Epidermal melanocyte (primary cell): ENCODE measurements at regions not wholly inside any gene's neighbourhood (a gene's known extent, or its start where the extent isn't known, plus 50 kb on each side); places are given as distances from the start of the nearest gene placed in this dataset.

Experiments used
- DNase-seq: peaks from one replicate; pipeline ENCODE4 v3.0.0; 2011; ENCODE audit warnings: low spot score; ENCODE audit not compliant: insufficient read length

DNA sequence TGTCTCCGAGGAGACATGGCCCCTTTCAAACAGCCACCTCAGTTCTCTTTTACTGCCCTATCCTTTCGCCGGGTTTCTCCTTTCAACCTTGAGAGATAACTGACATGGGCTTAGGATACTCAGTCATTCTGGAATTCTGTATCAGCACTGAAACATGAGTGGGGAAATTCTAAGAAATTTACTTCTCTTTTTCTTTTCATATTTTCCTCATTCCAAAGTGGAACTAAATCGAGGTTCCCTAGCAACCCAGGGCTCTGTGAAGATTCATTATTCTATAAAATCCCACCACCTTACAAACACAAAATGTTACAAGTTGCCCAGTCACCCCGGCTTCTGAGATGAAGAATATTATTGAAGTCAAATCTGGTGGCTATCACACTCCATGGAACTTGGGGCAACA, 319.2 kb downstream of the ENC1 start:
- DNase-seq = no peak

DNA sequence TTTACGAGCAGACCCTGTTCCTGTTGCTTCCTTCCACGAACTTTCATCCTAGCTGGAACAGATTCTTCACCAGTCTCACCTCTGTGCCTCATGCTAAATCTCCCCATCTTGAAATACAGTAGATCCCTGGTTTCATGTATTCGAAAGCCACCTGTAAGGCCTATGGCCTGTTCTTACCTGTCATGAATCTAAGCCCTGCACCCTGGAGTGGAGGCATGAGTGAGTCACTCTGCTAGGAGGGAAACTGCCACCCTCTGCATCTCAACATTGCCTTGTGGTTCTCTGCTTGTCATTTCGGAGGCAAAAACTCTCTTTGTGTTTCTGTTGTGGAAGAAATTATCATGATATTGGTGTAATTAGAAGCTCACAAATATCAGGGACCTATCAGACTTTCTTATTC, 320.0 kb downstream of the ENC1 start:
- DNase-seq = no peak

DNA sequence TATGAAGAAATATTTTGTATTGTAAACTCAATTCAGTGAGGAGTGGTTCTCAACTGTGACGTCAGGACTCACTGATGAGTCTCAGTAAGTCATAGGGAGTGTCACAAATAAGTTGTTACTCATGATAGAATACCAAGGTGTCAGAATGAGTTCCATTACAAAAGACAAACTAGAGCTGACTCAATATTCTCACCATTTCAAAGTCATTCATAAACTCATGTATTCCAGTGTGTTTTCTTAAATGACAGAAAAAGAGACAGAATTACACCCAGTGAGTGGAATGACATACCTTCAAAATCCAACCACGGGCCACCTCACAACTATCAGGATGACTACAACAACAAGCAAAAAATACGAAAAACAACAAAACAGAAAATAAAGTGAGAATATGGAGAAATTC, 321.5 kb downstream of the ENC1 start:
- DNase-seq = no peak

DNA sequence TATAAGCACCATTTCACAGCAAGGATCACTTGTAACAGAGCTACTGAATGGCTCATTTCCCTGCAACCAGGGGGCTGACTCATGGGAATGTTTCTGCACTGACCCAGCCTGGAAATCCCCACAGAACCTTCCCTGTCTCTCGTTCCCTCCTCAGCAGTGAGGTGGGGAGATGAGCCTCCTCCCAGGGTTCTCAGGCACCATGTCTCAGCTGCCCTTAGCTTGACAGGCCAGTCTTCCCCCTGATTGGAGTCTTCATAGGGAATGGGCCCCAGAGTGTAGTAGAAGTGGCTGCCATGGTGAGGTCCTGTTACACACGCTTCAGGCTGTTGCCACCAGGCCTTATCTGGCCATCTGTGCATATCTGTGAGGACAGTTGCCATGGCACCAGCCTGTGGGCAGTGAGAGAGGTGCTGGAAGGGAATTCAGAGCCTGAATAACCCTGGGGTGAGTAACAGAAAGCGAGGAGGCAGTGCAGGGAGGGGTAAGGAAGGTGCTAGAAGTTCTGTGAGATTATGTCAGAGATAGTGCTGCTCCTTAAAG, 324.4 kb downstream of the ENC1 start:
- no peak for DNase-seq

DNA sequence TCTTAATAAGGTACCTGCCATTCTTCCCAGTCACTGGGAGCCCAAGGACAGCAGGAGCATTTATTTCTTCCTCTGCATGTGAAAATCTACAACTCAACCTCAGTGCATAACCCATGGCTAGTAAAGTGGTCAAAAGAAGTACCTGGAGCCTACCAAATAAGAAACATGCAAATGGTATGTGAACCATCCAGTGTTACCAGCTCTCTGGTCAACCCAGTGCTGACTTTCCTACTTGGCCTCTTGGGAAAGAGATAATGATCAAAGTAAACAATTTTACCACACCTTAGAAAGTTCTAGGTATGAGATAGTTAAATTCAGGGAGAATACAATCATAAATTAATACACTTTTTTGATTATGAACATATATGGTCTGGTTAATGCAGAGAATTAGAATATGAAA, 325.6 kb downstream of the ENC1 start:
- no peak for DNase-seq

DNA sequence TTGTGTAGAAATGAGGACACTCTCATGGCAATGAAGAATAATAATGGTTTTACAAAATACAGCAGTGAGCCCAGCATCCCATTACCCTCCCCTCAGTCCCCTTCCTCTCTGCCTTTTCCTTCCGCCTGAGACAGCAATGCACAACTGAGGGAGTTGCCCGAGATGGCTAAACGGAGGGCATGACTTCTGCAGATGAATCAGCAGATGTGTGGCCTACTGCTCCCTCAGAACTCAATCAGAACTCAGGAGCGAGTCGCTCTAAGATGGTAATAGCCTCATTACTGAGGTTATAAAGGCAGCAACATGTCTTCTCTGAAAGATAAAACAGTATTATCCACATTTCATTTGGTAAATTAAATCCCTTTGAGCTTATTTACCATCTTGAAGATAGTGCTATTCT, 326.6 kb downstream of the ENC1 start:
- DNase-seq = no peak

DNA sequence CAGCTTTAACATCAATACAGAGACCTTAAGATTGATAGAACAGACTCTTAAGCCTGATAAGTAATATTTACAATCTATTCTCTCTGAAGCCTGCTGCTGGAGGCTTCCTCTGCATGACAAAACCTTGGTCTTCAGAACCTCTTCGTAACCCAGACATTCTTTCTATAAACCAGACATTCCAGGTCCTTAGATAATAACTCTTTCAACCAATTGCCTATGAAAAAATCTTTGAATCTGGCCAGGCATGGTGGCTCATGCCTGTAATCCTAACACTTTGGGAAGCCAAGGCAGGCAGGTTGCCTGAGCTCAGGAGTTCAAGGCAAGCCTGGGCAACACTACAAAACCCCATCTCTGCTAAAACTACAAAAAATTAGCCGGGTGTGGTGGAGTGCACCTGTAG, 327.8 kb downstream of the ENC1 start:
- no peak for DNase-seq

DNA sequence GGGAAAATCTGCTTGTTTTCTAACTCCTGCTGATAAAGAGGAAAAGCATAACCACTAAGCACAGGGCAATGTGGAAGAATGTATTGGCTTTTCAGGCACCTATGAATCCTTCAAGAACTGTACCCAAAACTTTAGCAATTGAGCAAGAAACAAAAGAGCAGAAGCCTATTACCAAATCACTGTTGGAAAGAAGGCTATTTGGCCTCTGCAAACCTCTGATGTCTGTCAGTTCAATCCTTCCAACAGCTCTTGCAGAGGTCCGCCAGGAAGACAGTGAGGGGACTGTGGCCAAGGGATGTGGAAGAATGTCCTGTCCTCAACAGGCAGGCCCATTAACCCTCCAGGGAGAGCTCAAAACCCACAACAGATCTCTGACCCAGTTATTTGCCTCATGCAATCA, 328.6 kb downstream of the ENC1 start:
- no peak for DNase-seq

DNA sequence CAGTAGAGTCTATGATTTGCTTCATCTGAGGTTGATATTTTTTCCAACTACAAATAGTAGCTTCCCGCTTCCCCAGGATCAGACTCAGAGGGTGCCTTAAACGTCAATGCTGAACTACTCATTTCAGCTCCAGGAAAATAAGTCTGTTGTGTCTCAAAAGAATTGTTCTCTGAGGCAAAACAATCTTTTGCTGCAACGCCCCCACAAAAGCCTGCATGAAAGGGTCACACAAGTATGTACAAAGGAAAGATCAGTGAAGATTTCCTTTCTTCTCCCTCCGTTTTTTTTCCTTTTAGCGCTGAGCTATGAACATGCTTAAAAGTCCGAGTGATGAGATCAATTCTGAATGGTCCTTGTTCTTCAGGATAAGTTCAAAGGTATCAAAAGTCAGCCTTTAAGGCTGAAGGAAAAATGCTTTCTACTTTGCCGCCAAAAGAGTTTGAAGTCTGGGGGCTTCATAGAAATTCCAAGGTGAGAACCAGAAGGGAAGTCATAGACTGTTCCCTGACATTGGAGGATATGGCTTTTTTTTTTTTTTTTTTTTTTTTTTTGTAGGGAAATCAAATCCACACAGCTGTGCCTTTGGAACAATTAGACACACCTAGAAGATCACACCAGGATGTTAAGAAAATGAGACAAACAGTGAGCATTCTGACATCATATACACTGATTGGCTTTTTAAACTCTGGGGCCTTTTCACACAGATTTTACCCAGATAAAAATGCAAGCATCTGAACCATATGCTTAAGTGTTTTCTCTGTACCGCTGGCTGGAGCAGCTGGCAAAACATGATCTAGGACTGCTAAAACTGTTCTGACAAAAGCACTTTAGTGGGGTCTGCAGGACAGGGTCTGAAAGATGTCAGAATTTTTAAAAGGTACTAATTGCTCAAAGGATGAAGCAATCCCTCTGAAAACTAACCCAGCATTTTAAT, 329.3 kb downstream of the ENC1 start:
- no peak for DNase-seq

DNA sequence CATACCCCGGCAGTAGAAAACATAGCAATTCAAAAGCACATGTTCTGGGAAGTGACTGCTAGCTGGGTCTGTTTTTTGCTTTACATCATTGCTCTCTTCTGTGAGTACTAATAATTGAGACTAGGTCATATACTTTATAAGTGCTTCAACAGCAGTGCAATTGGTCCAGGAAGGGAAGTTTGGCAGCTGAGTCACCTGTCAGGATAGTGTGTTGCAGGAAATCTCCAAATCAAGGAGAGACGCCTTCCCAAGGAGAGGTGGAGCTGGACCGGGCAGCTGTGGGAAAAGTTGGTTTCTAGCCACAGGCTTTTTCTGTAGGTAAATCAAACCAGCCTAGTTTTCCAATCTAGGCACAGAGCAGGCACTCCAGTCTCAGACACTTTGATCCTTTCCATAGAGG, 330.1 kb downstream of the ENC1 start:
- no peak for DNase-seq

DNA sequence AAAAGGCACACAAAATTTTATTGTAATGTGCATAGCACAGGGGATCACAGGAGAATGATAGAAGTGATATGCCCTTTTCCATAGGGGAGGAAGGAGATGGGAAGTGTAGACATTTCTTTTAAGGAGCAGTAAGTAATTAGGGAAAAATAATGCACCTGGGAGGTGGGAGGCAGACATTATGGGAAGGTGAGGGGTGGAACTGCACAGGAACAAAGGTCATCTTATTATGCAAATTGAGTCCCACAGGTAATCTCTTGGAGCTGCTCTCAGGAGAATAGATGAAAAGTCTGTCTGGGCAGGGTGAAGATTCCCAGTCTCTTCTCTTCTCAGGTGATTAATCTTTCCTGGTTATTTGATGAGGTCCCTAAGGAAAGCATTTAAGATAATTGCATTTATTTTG, 331.5 kb downstream of the ENC1 start:
- no peak for DNase-seq

DNA sequence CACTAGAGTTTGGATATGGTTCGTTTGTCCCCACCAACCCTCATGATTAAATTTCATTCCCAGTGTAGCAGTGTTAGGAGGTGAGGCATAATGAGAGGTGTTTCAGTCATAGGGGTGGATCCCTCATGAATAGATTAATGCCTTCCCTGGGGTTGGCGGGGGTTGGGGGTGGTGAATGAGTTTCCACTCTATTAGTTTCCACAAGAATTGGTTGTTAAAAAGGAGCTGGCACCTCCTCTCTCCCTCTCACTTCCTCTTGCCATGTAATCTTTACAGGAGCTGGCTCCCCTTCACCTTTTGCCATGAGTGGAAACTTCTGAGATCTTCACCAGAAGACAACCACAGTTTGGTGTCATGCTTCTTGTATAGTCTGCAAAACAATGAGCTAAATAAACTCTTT, 333.7 kb downstream of the ENC1 start:
- no peak for DNase-seq

DNA sequence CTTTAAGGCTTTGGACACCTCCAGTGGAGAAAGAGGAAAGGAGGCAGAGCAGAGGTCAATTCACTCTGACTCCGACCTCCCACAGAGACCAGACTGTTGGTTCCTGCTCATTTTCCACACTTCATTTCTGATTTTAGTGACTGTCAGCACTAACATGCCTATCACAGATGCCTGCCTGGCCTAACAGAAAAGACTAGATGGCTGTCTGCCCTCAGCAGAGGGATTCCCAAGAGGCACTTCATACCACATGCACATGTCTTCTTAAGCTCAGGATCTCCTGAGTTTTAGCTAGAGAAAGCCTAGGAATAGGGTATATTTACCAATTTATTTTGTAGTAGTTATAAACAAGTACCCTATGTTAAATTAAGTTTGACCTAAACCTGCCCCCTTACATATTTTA, 336.0 kb downstream of the ENC1 start:
- no peak for DNase-seq

DNA sequence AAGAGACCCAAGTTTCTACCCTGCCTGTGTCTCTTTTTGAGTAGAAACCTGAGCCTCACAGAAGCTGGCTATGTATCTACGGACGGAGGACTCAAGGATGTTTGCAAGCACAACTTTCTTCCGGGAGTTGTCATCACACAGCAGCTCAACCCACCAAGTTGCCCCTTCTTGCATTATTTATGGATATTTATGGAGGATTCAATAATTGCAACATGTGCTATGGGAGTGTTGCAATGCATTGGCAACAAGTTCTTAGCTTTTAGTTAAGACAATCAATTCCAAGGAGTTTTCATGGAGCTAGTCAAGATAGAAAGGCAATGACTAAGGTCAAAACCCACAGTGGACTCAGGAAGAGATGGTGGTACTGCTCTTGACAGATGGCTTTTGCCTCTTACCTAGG, 336.9 kb downstream of the ENC1 start:
- DNase-seq = no peak

DNA sequence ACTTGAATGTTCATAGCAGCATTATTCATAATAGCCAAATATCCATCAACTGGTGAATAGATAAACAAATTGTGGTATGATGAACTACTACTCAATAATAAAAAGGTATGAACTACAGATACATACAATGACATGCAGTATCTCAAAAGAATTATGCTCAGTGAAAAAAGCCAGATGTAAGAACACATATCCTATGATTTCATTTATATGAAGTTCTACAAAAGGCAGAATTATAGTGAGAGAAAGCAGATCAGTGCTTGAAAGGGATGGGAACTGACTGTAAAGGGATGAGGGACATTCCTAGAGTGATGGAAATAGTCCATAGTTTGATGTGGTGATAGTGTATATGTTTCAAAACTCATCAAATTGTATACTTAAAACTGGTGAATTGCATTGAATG, 339.0 kb downstream of the ENC1 start:
- no peak for DNase-seq

DNA sequence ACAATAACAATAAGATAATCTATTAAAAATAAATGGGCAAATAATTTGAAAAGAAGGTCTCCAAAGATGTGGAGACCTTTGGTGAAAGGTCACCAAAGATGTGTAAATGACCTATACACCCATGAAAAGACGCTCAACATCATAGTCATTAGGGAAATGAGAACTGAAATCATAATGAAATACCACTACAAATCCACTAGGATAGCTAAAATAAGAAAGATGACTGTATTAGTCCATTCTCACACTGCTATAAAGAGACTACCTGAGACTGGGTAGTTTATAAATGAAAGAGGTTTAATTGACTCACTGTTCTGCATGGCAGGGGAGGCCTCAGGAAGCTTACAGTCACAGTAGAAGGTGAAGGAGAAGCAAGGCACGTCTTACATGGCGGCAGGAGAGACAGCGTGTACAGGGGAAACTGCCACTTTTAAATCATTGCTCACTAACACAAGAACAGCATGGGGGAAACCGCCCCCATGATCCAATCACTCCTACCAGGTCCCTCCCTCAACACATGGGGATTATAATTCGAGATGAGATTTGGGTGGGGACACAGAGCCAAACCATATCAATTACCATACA, 339.6 kb downstream of the ENC1 start:
- DNase-seq = no peak

DNA sequence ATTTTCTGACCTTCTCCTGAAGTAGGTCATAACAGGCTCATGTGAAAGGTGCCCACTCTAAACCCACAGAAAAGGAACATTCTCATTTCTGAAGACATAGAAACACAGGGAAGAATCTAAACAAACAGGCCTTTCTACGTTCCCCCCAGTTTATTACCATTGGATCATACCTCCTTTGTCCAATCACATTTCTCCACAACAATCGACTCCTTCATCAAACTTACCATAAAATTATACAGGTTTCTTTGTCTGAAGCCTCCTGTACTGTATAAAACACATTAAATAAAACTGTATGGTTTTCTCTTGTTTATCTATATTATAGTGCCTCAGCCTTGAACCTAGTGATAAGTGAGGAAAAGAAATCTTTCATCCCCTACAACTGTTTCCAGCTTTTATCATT, 340.7 kb downstream of the ENC1 start:
- no peak for DNase-seq

DNA sequence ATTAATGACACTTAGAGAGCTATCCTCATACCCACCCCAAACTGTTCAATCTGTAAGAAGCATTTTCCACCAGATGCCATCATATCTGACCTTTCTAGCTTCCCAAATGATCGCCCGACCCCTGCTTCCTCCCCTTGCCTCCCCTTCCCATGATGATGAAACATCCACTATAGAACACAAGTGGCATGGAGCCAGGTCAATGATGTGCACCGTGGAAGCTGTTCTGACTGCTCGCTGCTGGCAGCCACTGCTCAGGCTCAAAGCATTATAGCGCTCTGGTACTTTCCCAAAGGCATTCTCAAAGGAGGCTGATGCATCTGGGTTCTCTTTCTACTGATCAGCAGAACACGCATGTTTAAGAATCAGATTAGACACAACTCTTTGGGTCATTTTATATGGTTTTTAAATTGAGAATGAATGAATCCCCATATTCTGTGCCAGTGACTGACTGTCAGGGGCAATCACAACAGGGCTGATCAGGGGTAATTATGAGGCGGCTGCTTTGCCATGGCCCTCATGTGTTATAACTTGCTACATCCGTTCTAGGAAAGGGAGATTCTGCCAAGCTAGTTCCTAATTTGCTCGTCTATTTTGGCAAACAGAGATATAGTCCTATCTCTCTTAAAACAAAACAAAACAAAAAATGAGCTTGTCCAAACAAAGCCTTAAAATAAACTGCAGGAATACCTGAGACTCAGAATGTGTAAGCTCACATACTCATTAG, 343.7 kb downstream of the ENC1 start:
- DNase-seq = no peak

DNA sequence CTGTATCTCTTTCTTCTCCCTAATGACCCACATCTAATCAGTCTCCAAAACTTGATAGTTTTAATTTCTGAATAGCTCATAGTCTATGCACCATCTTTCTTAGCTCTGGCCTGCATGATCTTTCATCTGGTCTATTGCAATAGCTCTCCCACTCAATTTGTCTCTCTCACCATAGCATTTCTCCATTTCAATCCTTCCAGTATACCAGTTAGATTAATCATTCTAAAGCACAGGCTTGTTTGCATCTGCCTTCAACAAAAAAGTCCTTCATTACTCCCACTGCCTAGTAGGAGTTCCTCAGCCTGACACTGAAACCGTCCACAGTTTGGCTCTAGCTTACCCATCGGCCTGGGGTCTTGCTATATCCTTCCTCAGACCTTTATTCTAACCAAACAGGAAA, 344.9 kb downstream of the ENC1 start:
- DNase-seq = no peak

DNA sequence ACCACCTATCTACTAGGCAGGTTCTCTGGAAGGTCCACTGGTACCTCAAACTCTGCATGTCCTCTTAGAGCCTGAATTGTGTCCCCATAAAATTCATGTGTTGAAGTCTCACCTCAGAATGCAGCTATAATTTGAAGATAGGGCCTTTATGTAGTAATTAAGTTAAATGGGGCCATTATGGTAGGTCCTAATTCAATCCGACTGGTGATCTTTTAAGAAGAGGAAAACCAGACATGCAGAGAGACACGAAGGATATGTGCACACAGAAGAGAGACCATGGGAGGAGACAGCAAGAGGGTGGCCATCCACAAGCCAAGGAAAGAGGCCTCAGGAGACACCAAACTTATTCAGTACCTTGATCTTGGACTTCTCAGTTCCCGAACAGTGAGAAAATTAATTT, 345.4 kb downstream of the ENC1 start:
- DNase-seq = no peak

DNA sequence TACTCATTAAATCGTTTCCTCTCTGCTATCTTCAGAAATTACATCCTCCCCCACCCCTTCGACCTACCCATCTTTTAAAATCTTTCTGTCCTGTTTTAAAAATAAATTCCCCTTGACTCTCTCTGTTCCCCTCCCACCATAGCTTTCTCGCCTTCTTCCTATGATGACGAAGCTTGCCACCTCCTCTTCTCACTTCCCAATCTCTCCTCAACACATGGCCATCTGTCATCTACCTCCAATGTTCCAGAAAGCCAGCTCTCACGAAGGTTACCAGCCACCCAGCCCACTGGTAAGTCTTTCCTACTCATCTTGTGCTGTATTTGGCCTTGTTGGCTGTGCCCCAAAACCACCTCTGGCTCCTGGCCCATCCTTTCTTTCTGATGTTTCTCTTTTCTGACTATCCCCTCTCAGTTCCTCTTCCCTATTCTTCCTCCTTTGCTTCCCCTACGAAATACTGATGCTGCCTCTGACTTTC, 346.3 kb downstream of the ENC1 start:
- no peak for DNase-seq

DNA sequence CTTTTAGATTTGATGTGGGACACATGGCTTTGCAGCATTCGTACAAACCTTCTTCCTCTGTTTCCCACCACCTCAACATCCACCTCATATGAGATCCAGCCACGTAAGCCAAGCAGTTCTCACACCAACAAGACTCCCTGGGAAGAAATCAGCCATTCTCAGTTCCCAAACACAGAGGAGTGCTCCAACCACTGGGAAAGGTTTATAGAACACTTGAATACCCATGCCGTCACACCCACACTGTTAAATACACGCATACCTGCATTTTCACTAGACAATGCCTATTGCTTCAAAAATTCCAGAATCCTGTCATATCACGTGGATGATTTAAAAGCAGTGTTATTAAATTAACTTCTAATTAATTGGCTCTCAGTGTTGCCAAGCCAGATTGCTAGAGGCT, 347.3 kb downstream of the ENC1 start:
- no peak for DNase-seq
